ENCODE measurements at regions not wholly inside any gene's neighbourhood (a gene's known extent, or its start where the extent isn't known, plus 50 kb on each side); places are given as distances from the start of the nearest gene placed in this dataset.

DNA sequence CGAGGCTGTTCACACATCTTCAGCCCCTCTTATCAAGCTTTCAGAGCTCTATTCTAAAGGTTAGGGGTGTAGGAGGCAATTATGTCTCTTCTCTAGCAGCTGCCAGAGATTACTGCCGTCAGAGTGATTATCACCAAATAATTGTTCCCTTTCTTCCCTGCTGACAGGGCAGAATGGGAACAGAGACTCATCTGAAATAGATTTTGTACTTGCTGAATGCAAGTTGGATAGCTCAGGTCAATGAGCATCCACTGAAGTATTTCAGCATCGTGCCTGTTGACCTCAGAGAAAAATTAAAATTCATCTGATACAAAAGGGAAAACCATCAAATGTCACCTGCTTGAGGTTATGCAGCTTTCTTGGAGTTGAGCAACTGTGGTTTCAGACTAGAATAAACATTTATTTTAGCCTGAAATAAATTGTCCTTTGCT lies 213.7 kb upstream of the MAP3K1 start:
- TF ChIP-seq, protein P1, sequence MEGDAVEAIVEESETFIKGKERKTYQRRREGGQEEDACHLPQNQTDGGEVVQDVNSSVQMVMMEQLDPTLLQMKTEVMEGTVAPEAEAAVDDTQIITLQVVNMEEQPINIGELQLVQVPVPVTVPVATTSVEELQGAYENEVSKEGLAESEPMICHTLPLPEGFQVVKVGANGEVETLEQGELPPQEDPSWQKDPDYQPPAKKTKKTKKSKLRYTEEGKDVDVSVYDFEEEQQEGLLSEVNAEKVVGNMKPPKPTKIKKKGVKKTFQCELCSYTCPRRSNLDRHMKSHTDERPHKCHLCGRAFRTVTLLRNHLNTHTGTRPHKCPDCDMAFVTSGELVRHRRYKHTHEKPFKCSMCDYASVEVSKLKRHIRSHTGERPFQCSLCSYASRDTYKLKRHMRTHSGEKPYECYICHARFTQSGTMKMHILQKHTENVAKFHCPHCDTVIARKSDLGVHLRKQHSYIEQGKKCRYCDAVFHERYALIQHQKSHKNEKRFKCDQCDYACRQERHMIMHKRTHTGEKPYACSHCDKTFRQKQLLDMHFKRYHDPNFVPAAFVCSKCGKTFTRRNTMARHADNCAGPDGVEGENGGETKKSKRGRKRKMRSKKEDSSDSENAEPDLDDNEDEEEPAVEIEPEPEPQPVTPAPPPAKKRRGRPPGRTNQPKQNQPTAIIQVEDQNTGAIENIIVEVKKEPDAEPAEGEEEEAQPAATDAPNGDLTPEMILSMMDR (conservative IDR thresholded peaks at IDR 0.05 in 1 of 2, IDR thresholded peaks at IDR 0.05 in 1 of 2; ENCODE audit: low read depth in 1 of 2, low read length in 2 of 2), result no peak
- TF ChIP-seq EZH2 (IDR thresholded peaks at IDR 0.05; ENCODE audit: low read length, missing control alignments), result no peak

All from fibroblast of lung (primary cell).